Epidermal melanocyte (primary cell): ENCODE measurements at regions not wholly inside any gene's neighbourhood (a gene's known extent, or its start where the extent isn't known, plus 50 kb on each side); places are given as distances from the start of the nearest gene placed in this dataset.
"Not testable (repeated sequence)": the region's sequence is repeated elsewhere in the genome, so short reads cannot be mapped to it uniquely, and the experiment has no call there.

Source experiments
- DNase-seq: peaks from one replicate; pipeline ENCODE4 v3.0.0; 2011; ENCODE audit warnings: low spot score; ENCODE audit not compliant: insufficient read length

GRCh38 chr3:18988614-18989229 is 159.6 kb upstream of the KCNH8 start:
- DNase-seq: peak; percentile 29

- no peak for DNase-seq
Observed at GRCh38 chr3:18987862-18988447, 160.4 kb upstream of the KCNH8 start.

GRCh38 chr3:18987070-18987469 is 161.2 kb upstream of the KCNH8 start:
- no peak for DNase-seq

GRCh38 chr3:18982920-18983319 is 165.4 kb upstream of the KCNH8 start:
- DNase-seq: no peak

- not testable (repeated sequence) for DNase-seq
Observed at GRCh38 chr3:18976102-18976501, 172.2 kb upstream of the KCNH8 start.

- no peak for DNase-seq
Observed at GRCh38 chr3:18968120-18968519, 180.2 kb upstream of the KCNH8 start.

GRCh38 chr3:18965781-18966180 is 182.5 kb upstream of the KCNH8 start:
- no peak for DNase-seq

- no peak for DNase-seq
Observed at GRCh38 chr3:18964640-18965039, 183.7 kb upstream of the KCNH8 start.

- DNase-seq: no peak
Observed at GRCh38 chr3:18951333-18951732, 197.0 kb upstream of the KCNH8 start.

GRCh38 chr3:18946524-18946923 is 201.8 kb upstream of the KCNH8 start:
- DNase-seq: no peak

- DNase-seq: no peak
Observed at GRCh38 chr3:18937574-18937973, 210.7 kb upstream of the KCNH8 start.

- no peak for DNase-seq
Observed at GRCh38 chr3:18919158-18919557, 229.2 kb upstream of the KCNH8 start.

- DNase-seq: no peak
Observed at GRCh38 chr3:18917923-18918322, 230.4 kb upstream of the KCNH8 start.

GRCh38 chr3:18902081-18902793 is 246.1 kb upstream of the KCNH8 start:
- no peak for DNase-seq

GRCh38 chr3:18901571-18901970 is 246.7 kb upstream of the KCNH8 start:
- no peak for DNase-seq

GRCh38 chr3:18900994-18901393 is 247.3 kb upstream of the KCNH8 start:
- DNase-seq: no peak

GRCh38 chr3:18898911-18899310 is 249.4 kb upstream of the KCNH8 start:
- DNase-seq: peak; percentile 24

- DNase-seq: no peak
Observed at GRCh38 chr3:18892756-18893155, 255.6 kb upstream of the KCNH8 start.

GRCh38 chr3:18892047-18892446 is 256.3 kb upstream of the KCNH8 start:
- no peak for DNase-seq

GRCh38 chr3:18891641-18892040 is 256.7 kb upstream of the KCNH8 start:
- DNase-seq: no peak

GRCh38 chr3:18890449-18890848 is 257.9 kb upstream of the KCNH8 start:
- DNase-seq: no peak

- DNase-seq: no peak
Observed at GRCh38 chr3:18888819-18889218, 259.5 kb upstream of the KCNH8 start.

GRCh38 chr3:18888370-18888769 is 259.9 kb upstream of the KCNH8 start:
- no peak for DNase-seq
